Caki2 (cell line): ENCODE measurements at regions not wholly inside any gene's neighbourhood (a gene's known extent, or its start where the extent isn't known, plus 50 kb on each side); places are given as distances from the start of the nearest gene placed in this dataset.
A peak's percentile ranks its signal among the peaks of the same experiment; 100 is the strongest.

Source experiments
- DNase-seq: peaks from one replicate; pipeline ENCODE4 v3.0.0-alpha.2; 2015; ENCODE audit warnings: low read depth
- in situ Hi-C: cut with HindIII; loops from 2 replicates; pipeline ENCODE4 v1.10.0; 2016; ENCODE audit warnings: low sequenced_read_pairs, low pct_unique_long_range_greater_than_20kb, mixed read lengths

- DNase-seq = peak; percentile 30
- in situ Hi-C loops = no loop called here
Measured at GRCh38 chr10:22875581-22875980, 52.3 kb upstream of the ARMC3 start.

GRCh38 chr10:22874189-22874854 is 53.5 kb upstream of the ARMC3 start:
- in situ Hi-C loops = no loop called here
- no peak for DNase-seq

DNA sequence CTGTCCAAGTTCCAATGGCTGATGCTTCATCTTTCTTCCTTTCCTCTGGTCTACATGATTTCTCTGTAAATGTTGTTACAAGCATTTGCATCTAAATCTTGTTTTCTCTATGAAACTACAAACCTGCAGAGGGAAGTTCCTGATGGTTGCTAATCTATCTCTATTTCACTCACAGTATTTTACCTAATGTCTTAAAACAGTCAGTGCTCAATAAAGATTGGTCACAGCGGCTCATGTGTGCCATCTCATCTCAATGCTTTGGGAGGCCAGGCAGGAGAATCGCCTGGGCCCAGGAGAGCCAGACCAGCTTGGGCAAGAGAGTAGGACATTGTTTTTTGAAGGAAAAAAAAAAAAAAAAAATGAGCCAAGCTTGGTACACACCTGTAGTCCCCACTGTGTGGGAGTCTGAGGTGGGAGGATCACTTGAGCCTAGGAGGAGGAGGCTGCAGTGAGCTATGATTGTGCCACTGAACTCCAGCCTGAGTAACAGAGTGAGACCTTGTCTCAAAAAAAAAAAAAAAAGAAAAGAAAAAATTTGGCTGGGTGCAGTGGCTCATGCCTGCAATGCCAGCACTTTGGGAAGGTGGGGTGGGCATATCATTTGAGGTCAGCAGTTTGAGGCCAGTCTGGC is 71.3 kb upstream of the ARMC3 start:
- in situ Hi-C loops = no loop called here

GRCh38 chr10:22854935-22855421 is 72.9 kb upstream of the ARMC3 start:
- in situ Hi-C loops = no loop called here

More for the DNA sequence above, 71.3 kb upstream of the ARMC3 start:
- no peak for DNase-seq

DNA sequence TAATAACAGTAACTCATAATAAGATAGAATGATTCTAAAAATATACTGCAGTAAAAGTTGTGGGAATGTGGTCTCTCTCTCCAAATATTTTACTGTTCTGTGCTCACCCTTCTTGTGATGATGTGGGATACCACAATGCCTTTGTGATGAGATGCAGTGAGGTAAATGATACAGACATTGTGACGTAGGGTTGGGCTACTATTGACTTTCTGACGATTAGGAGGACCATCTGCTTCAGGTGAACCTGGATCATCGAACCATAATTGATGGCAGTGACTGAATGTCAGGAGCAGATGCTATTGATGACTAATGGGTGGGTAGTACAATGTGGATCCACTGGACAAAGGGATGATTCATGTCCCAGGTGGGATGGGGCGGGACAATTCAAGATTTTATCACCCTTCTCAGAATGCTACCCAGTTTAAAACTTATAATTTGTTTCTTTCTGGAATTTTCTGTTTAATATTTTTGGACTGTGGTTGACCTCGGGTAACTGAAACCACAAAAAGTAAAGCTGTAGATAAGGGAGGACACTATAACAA is 73.9 kb upstream of the ARMC3 start:
- in situ Hi-C loops = no loop called here
- DNase-seq = no peak

More at GRCh38 chr10:22854935-22855421, 72.9 kb upstream of the ARMC3 start:
- no peak for DNase-seq

DNA sequence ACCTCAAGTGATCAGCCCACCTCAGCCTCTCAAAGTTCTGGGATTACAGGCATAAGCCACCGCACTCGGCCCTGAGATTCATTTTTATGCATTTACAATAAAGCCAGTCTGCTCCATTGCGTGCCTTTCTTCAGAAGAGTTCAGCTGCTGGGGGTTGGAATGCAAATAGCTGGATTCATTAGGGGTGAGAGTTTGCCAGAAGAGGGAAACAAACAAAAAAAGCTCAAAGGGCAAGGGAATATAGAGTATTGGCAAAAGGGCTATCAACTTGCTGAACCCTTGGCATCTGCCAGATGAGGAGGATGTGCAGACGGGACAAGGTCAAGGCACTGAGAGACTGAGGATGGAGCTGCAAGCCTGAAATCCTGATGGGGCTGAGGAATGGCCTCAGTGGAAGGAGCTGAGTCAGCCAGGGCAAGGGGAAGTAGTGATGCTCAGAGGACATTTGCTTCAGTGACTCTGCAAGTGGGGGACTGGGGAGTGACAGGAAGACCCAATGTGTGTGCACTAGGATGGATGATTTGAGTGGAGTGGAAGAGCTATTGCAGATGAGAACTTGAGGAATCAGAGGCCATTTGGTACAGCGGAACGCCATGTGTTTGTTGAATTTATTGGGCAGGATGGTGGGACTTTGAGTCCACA is 75.0 kb upstream of the ARMC3 start:
- no peak for DNase-seq
- in situ Hi-C loops = no loop called here

DNA sequence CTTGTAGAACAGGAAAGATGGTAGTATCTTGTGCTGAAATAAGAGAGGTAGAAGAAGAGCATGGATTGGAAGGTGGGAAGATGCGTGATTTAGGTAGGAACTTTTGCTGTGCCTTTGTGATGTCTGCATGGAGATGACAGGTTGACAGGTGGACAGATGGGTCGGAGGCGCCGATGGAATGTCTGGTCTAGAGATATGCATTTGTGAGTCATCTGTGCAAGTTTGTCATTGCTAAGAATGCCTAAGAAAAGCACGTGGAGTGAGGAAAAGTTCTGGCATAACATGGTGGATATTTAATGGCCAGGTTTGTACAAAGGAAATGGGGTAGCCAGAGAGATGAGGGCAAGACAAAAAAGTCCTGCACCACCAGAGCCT is 76.0 kb upstream of the ARMC3 start:
- no peak for DNase-seq
- in situ Hi-C loops = no loop called here

- no peak for DNase-seq
- in situ Hi-C loops = no loop called here
Measured at GRCh38 chr10:22850541-22850940, 77.3 kb upstream of the ARMC3 start.

- in situ Hi-C loops = no loop called here
- DNase-seq = no peak
Measured at GRCh38 chr10:22849077-22849805, 78.6 kb upstream of the ARMC3 start.

DNA sequence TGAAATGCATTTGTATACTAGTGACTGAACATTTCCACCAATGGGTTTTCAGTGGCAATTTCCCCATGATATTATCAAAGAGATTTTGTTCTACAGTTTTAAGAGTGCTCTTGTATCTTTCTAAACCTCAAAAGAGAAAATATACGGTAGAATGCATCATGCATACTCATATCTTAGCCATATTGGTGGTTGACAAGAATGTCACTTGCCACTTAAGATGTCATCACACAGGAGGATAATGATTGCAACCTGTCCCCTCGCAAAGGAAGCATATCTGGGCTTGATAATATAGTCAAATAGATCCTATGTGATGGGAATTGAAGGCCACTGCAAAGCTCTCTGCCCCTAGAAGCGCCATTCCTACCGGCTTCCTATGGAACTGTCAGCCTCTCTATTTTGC is 79.3 kb upstream of the ARMC3 start:
- in situ Hi-C loops = no loop called here

GRCh38 chr10:22846294-22846693 is 81.6 kb upstream of the ARMC3 start:
- in situ Hi-C loops = no loop called here
- no peak for DNase-seq

More for the DNA sequence above, 79.3 kb upstream of the ARMC3 start:
- no peak for DNase-seq

DNA sequence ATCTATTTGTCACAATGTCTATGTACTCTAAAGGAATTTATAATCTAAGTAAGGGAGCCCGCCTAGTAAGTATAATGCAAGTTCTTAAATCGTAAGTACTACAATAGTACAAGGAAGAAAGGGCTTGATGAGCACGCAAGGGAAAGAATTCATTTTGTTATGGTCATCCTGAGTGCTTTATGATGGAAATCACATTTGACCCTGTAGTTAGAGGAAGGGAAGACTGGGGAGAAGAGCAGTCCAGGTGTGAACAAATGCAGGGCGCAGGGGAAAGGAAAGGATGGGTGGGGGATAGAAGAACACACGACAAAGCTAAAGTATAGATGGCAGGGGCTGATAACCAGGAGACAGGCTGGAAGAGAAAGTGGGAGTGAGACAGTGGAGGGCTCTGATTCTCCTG is 88.2 kb upstream of the ARMC3 start:
- in situ Hi-C loops = no loop called here
- DNase-seq = no peak

DNA sequence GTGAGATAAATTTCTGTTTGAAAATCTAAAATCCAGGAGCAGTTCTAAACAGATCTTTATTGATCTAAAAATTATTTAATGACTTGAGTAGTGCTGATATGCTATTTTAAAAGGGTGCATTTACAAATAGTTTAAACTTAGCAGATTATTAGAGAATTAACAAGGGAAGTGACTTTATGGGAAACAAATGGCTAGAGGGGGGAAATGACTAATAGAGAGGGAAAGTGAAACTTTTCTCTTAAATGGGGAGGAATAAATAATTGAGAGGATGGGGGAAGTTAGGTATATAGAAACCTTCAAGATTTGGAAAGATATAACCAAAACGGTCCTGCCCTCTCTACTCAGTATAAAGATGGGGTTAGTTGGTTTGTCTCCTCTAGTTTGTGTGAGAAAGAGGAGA is 90.1 kb upstream of the ARMC3 start:
- no peak for DNase-seq
- in situ Hi-C loops = no loop called here

DNA sequence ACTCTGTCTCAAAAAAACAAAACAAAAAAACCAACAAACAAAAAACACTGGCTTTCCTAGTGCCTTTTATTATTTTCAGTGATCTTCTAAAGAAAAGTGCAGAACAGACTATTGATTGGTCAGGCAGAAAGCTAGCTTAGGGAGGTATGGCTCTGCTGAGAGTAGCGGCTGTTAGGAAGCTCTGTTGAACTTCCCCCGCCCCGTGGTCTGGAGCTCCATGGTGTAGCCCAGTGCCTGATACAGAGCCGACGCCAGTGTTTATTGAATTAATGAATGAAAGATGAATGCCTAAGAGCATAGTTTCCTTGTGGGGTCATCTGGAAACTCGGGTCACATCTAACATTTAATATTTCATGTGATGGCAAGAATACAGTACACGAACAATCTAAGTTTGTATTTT is 90.5 kb upstream of the ARMC3 start:
- in situ Hi-C loops = no loop called here
- no peak for DNase-seq

DNA sequence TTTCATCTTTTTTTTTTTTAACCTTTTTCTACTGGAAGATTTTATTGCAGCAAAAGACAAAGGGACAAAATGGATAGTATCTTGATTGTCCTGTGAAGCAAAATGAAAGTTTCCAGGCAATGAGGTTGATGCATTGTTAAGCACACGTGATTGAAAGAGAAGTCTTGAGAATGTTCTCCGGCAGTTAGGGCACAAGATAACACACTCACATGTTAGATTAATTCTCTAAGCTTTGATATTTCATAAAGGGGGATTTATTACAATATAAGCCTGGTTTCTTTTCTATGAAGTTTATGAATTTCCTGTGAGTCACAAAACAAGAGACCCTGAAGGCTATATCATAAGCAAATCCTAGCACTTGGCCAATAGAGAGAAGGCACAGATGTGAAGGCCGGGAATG is 93.4 kb upstream of the ARMC3 start:
- in situ Hi-C loops = no loop called here
- no peak for DNase-seq

DNA sequence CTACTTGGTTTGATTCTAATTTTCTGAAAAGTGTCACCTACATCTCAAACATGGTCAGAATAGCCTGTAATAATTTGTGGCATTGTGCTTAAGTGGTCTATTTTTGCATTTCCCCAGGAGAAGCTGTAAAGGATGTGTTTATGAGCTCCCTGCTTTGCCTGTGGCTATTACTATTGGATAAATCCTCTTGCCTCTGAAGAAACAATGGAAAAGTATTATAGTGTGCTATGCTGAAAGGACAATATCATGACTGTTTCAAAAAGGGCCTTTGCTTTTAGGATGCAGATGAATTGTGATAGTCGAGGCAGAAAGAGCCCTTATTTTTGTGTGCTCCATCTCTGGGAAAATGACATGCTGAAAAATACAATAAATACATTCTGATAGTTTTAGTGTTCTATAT is 94.1 kb upstream of the ARMC3 start:
- in situ Hi-C loops = no loop called here
- no peak for DNase-seq

DNA sequence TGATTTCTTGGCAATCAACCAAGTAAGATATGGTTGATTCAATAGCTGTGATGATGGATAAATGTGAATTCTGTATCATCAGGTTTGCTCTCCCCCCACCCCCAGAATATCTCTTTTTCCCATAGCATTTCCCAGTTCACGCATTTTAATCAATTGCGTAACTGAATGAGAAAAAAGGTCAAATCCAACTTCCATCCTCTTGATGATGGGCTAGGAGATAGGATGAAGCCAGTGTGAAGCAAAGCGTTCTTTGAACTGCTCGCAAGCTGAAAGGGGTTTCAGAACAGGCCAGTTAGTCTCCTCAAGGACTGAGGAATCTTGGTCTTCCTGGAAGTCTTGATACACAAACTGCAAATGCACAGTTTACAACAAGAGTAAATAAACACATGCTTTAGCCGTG is 94.5 kb upstream of the ARMC3 start:
- in situ Hi-C loops = no loop called here
- no peak for DNase-seq

DNA sequence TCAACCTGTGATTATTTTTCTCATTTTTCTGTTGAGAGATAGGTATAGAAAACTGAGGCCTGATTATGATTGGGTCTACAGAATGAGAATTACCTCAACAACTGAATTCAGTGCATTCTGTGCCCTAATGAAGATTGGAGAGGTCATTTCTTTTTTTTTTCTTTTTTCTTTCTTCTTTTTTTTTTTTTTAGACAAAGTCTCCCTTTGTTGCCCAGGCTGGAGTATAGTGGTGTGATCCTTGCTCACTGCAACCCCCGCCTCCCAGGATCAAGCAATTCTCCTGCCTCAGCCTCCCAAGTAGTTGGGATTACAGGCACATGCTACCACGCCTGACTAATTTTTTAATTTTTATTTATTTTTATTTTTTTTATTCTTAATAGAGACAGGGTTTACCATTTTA is 95.0 kb upstream of the ARMC3 start:
- no peak for DNase-seq
- in situ Hi-C loops = no loop called here

- in situ Hi-C loops = no loop called here
- DNase-seq = no peak
Measured at GRCh38 chr10:22832066-22832602, 95.7 kb upstream of the ARMC3 start.
